ENCODE measurements at regions not wholly inside any gene's neighbourhood (a gene's known extent, or its start where the extent isn't known, plus 50 kb on each side); places are given as distances from the start of the nearest gene placed in this dataset.

DNA sequence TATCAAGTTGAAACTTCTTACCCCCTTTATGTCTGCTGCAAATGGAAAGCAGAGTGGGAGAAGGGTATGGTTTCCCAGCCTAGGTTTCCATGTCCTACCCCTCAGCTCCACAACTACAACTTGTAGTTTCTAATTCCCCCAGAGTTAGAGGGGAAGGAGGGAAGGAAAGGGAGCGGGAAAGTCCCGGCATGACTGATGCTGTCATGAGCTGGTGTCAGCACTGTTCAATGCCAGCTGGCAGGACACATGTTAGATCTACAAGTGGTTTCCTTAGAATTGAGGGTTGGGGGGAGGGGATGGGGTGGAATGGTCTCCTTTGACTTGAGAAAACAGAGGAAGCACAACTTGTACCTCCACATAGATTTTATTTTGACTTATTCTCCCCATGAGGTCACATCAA lies 194.0 kb downstream of the MBD2 start:
- TF ChIP-seq POLR2AphosphoS5 (IDR thresholded peaks at IDR 0.05; ENCODE audit: insufficient read depth in 1 of 2, low read depth in 1 of 2) (no peak), CTCF (IDR thresholded peaks at IDR 0.05) (no peak), POLR2A (IDR thresholded peaks at IDR 0.05) (no peak)
